ENCODE measurements at regions not wholly inside any gene's neighbourhood (a gene's known extent, or its start where the extent isn't known, plus 50 kb on each side); places are given as distances from the start of the nearest gene placed in this dataset.

- Histone ChIP-seq H3K9ac (ENCODE audit: insufficient read depth, low read length) (no peak overlapping the region), H3K9me3 (ENCODE audit: control insufficient read depth, insufficient read depth, low read depth, low read length) (no peaks in the 10 kb centered on the region), H3K4me3 (replicated peaks in 1 of 4; ENCODE audit: control extremely low read depth in 1 of 4, insufficient read depth in 1 of 4, low read depth in 3 of 4, low read length in 4 of 4) (no peak overlapping the region), H3K27ac (ENCODE audit: insufficient read depth, low read length) (no peak overlapping the region), H3K79me2 (ENCODE audit: control insufficient read depth, insufficient read depth, low read length) (no peaks in the 10 kb centered on the region), H3K27me3 (ENCODE audit: control insufficient read depth, insufficient read depth, low read length) (peaks cover 3% of the 10 kb centered on the region), H2AFZ (ENCODE audit: low read length) (no peak overlapping the region), H3K4me1 (ENCODE audit: control insufficient read depth, extremely low read depth, insufficient read depth, low read length) (no peaks in the 10 kb centered on the region), H4K20me1 (ENCODE audit: control insufficient read depth, extremely low read depth, insufficient read depth, low read length) (no peaks in the 10 kb centered on the region), H3K4me2 (ENCODE audit: extremely low read depth, insufficient read depth, low read length) (no peak overlapping the region), H3K36me3 (ENCODE audit: control insufficient read depth, insufficient read depth, low read length) (no peaks in the 10 kb centered on the region)
- DNase-seq (ENCODE audit: low read depth in 2 of 2): no peak
- TF ChIP-seq CTCF (conservative IDR thresholded peaks at IDR 0.05 in 1 of 2, IDR thresholded peaks at IDR 0.05 in 1 of 2; ENCODE audit: low read depth in 1 of 2, low read length in 2 of 2): no peak
- TF ChIP-seq EZH2 (IDR thresholded peaks at IDR 0.05; ENCODE audit: low read length, missing control alignments): no peak
Measured at GRCh38 chr1:177526201-177526600, 355.4 kb downstream of the BRINP2 start.

GRCh38 chr1:177525176-177525575 is 354.4 kb downstream of the BRINP2 start:
- Histone ChIP-seq H3K9ac (ENCODE audit: insufficient read depth, low read length) (no peak overlapping the region), H3K4me1 (ENCODE audit: control insufficient read depth, extremely low read depth, insufficient read depth, low read length) (no peaks in the 10 kb centered on the region), H3K79me2 (ENCODE audit: control insufficient read depth, insufficient read depth, low read length) (no peaks in the 10 kb centered on the region), H3K27ac (ENCODE audit: insufficient read depth, low read length) (no peak overlapping the region), H3K4me2 (ENCODE audit: extremely low read depth, insufficient read depth, low read length) (no peak overlapping the region), H4K20me1 (ENCODE audit: control insufficient read depth, extremely low read depth, insufficient read depth, low read length) (no peaks in the 10 kb centered on the region), H3K4me3 (replicated peaks in 1 of 4; ENCODE audit: control extremely low read depth in 1 of 4, insufficient read depth in 1 of 4, low read depth in 3 of 4, low read length in 4 of 4) (no peak overlapping the region), H3K36me3 (ENCODE audit: control insufficient read depth, insufficient read depth, low read length) (no peaks in the 10 kb centered on the region), H3K27me3 (ENCODE audit: control insufficient read depth, insufficient read depth, low read length) (peaks cover 3% of the 10 kb centered on the region), H2AFZ (ENCODE audit: low read length) (no peak overlapping the region), H3K9me3 (ENCODE audit: control insufficient read depth, insufficient read depth, low read depth, low read length) (no peaks in the 10 kb centered on the region)
- TF ChIP-seq CTCF (conservative IDR thresholded peaks at IDR 0.05 in 1 of 2, IDR thresholded peaks at IDR 0.05 in 1 of 2; ENCODE audit: low read depth in 1 of 2, low read length in 2 of 2) (no peak), EZH2 (IDR thresholded peaks at IDR 0.05; ENCODE audit: low read length, missing control alignments) (no peak)
- no peak for DNase-seq (ENCODE audit: low read depth in 2 of 2)

- H3K4me2 ChIP-seq (ENCODE audit: extremely low read depth, insufficient read depth, low read length): no peak overlapping the region
- no peaks in the 10 kb centered on the region for H4K20me1 ChIP-seq (ENCODE audit: control insufficient read depth, extremely low read depth, insufficient read depth, low read length)
- DNase-seq (ENCODE audit: low read depth in 2 of 2): peak; percentile 2 to 83
- H3K79me2 ChIP-seq (ENCODE audit: control insufficient read depth, insufficient read depth, low read length): no peaks in the 10 kb centered on the region
- no peaks in the 10 kb centered on the region for H3K27me3 ChIP-seq (ENCODE audit: control insufficient read depth, insufficient read depth, low read length)
- no peaks in the 10 kb centered on the region for H3K4me1 ChIP-seq (ENCODE audit: control insufficient read depth, extremely low read depth, insufficient read depth, low read length)
- H3K9me3 ChIP-seq (ENCODE audit: control insufficient read depth, insufficient read depth, low read depth, low read length): no peaks in the 10 kb centered on the region
- no peak overlapping the region for H3K9ac ChIP-seq (ENCODE audit: insufficient read depth, low read length)
- TF ChIP-seq CTCF (conservative IDR thresholded peaks at IDR 0.05 in 1 of 2, IDR thresholded peaks at IDR 0.05 in 1 of 2; ENCODE audit: low read depth in 1 of 2, low read length in 2 of 2) (no peak), EZH2 (IDR thresholded peaks at IDR 0.05; ENCODE audit: low read length, missing control alignments) (no peak)
- no peak overlapping the region for H3K4me3 ChIP-seq (replicated peaks in 1 of 4; ENCODE audit: control extremely low read depth in 1 of 4, insufficient read depth in 1 of 4, low read depth in 3 of 4, low read length in 4 of 4)
- H3K27ac ChIP-seq (ENCODE audit: insufficient read depth, low read length): no peak overlapping the region
- no peak overlapping the region for H2AFZ ChIP-seq (ENCODE audit: low read length)
- H3K36me3 ChIP-seq (ENCODE audit: control insufficient read depth, insufficient read depth, low read length): no peaks in the 10 kb centered on the region
Measured at GRCh38 chr1:177517546-177517945, 346.8 kb downstream of the BRINP2 start.
